GM12878 (cell line): ENCODE measurements at regions not wholly inside any gene's neighbourhood (a gene's known extent, or its start where the extent isn't known, plus 50 kb on each side); places are given as distances from the start of the nearest gene placed in this dataset.

ENCODE experiments used
- ATAC-seq: fragments of 200-7000 bp; cut with Tn5 transposase; 3 replicates; pipeline ENCODE4 v1.9.1; 2020; ENCODE audit warnings: mild to moderate bottlenecking, moderate library complexity
- BruUV-seq: library from RNA; stranded (reverse); fragments of 400-500 nt; replicated peaks from 2 replicates; lab custom pipeline; 2021; lab: Mats Ljungman, UMichigan
- CTCF ChIA-PET: fragments of 300-600 bp; sonication (Branson Sonifier 250); formaldehyde crosslinking; extraction: SDS; loops from one replicate; lab custom pipeline; 2021; ENCODE audit warnings: inconsistent platforms; lab: Yijun Ruan, JAX
- POLR2A ChIA-PET: fragments of 350-600 bp; formaldehyde crosslinking; extraction: SDS; loops from one replicate; lab custom pipeline; 2021; ENCODE audit warnings: inconsistent platforms; lab: Charles Lee
- RAD21 ChIA-PET: fragments of 300-600 bp; sonication (Branson Sonifier 250); formaldehyde crosslinking; loops from one replicate; lab custom pipeline; 2023; ENCODE audit warnings: antibody characterized with exemption; ENCODE audit not compliant: unreplicated experiment; lab: Charles Lee
- SMC1A ChIA-PET: fragments of 300-600 bp; sonication (Branson Sonifier 250); formaldehyde crosslinking; loops from one replicate; lab custom pipeline; 2023; ENCODE audit not compliant: unreplicated experiment, uncharacterized antibody; lab: Charles Lee
- DNase-seq: peaks from one replicate; pipeline ENCODE4 v3.0.0-alpha.2; 2011; ENCODE audit warnings: low read depth, low spot score
- FAIRE-seq: peaks from 3 replicates; lab custom pipeline; 2011; peaks lifted over from hg19 to GRCh38; lab: Jason Lieb, UNC
- H2AFZ ChIP-seq: 2 replicates; pipeline ENCODE4 v1.6.0; 2011; ENCODE audit warnings: low read depth, low read length, control low read depth; ENCODE audit not compliant: control insufficient read depth
- H3K27ac ChIP-seq: 2 replicates; pipeline ENCODE4 v1.5.1; 2011; ENCODE audit warnings: control low read depth; ENCODE audit not compliant: control insufficient read depth, insufficient read depth
- H3K27me3 ChIP-seq, 2 experiments: replicated peaks in 1 of 2; 2 replicates each; pipeline versions ENCODE4 v1.6.0 to v1.6.1; 2011; ENCODE audit warnings: low read length in 1 of 2; ENCODE audit not compliant: control insufficient read depth in 2 of 2, insufficient read depth in 2 of 2
- H3K36me3 ChIP-seq, 2 experiments: 2 replicates each; pipeline ENCODE4 v1.5.1; 2011; ENCODE audit warnings: low read length in 1 of 2; ENCODE audit not compliant: control insufficient read depth in 2 of 2, insufficient read depth in 2 of 2
- H3K4me1 ChIP-seq: 2 replicates; pipeline ENCODE4 v1.6.1; 2011; ENCODE audit warnings: mild to moderate bottlenecking, low read length, moderate library complexity, mixed read lengths; ENCODE audit not compliant: control insufficient read depth, insufficient read depth
- H3K4me2 ChIP-seq: 2 replicates; pipeline ENCODE4 v1.6.0; 2011; ENCODE audit warnings: control low read depth; ENCODE audit not compliant: control insufficient read depth, insufficient read depth
- H3K4me3 ChIP-seq: fragments of 200-600 bp; sonication (generic); 2 replicates; pipeline ENCODE4 v1.5.1; 2016
- H3K79me2 ChIP-seq: 2 replicates; pipeline ENCODE4 v1.6.0; 2011; ENCODE audit warnings: low read length; ENCODE audit not compliant: control insufficient read depth, insufficient read depth
- H3K9ac ChIP-seq: 2 replicates; pipeline ENCODE4 v1.8.0; 2011; ENCODE audit warnings: low read length, control low read depth, mixed read lengths; ENCODE audit not compliant: control insufficient read depth, insufficient read depth
- H3K9me3 ChIP-seq: replicated peaks from 3 replicates; pipeline ENCODE4 v1.5.1; 2011; ENCODE audit warnings: mild to moderate bottlenecking, low read length; ENCODE audit not compliant: control insufficient read depth, insufficient read depth
- H4K20me1 ChIP-seq: 2 replicates; pipeline ENCODE4 v1.6.0; 2011; ENCODE audit not compliant: control insufficient read depth, insufficient read depth
- BRCA1 ChIP-seq: IDR thresholded peaks from 2 replicates; pipeline ENCODE4 v1.6.1; 2011; ENCODE audit warnings: low read depth, low read length, improper control_type of control experiment
- HDGF ChIP-seq: fragments of 450-650 bp; IDR thresholded peaks from 2 replicates; pipeline ENCODE4 v1.6.1; 2016; ENCODE audit warnings: antibody characterized with exemption
- HSF1 ChIP-seq: fragments of 150-350 bp; IDR thresholded peaks from 2 replicates; pipeline ENCODE4 v1.6.1; 2014; ENCODE audit warnings: mild to moderate bottlenecking, low read depth, low read length
- NR2C2 ChIP-seq: IDR thresholded peaks from 2 replicates; pipeline ENCODE4 v1.6.1; 2011; ENCODE audit warnings: borderline replicate concordance, low read depth; ENCODE audit not compliant: control insufficient read depth, insufficient read length
- PAX5 ChIP-seq: IDR thresholded peaks from 2 replicates; pipeline ENCODE4 v1.6.1; 2011; ENCODE audit warnings: low read depth, low read length, borderline replicate concordance
- SUPT20H ChIP-seq: IDR thresholded peaks from 2 replicates; pipeline ENCODE4 v1.6.1; 2011; ENCODE audit warnings: low read depth, mild to moderate bottlenecking, low read length, moderate library complexity, borderline replicate concordance; ENCODE audit not compliant: control insufficient read depth
- ZNF384 ChIP-seq: IDR thresholded peaks from 2 replicates; pipeline ENCODE4 v1.6.1; 2012; ENCODE audit warnings: low read depth, mild to moderate bottlenecking, low read length, improper control_type of control experiment, borderline replicate concordance
- ZNF622 ChIP-seq: fragments of 450-650 bp; IDR thresholded peaks from 2 replicates; pipeline ENCODE4 v1.6.1; 2017; ENCODE audit warnings: mild to moderate bottlenecking, inconsistent platforms
- ZSCAN29 ChIP-seq: fragments of 450-650 bp; IDR thresholded peaks from 2 replicates; pipeline ENCODE4 v1.6.1; 2017; ENCODE audit warnings: mild to moderate bottlenecking, moderate library complexity
- WGBS: methylation state at CpG from one replicate; pipeline ENCODE4 v1.1.6; 2016; ENCODE audit warnings: low lambda C conversion rate; ENCODE audit not compliant: insufficient replicate concordance, insufficient coverage; ENCODE audit errors: missing lambda C conversion rate; 5-methylcytosine and 5-hydroxymethylcytosine counted together
- in situ Hi-C: fragments of 300-500 bp; cut with MboI; formaldehyde crosslinking; loops from 9 replicates; pipeline ENCODE4 v1.14.3; 2018; ENCODE audit warnings: mixed read lengths
- intact Hi-C: fragments of 100-400 bp; cut with micrococcal nuclease; formaldehyde crosslinking; loops from one replicate; pipeline ENCODE4 v1.14.2; 2022; ENCODE audit not compliant: unreplicated experiment
- TF ChIP-seq, protein P1 (sequence below): IDR thresholded peaks from 2 replicates; pipeline ENCODE4 v1.6.1; 2011; ENCODE audit warnings: low read depth, low read length, improper control_type of control experiment, borderline replicate concordance
- TF ChIP-seq, protein P2 (sequence below): fragments of 450-650 bp; IDR thresholded peaks from 2 replicates; pipeline ENCODE4 v1.6.1; 2016; ENCODE audit warnings: mild to moderate bottlenecking

DNA sequence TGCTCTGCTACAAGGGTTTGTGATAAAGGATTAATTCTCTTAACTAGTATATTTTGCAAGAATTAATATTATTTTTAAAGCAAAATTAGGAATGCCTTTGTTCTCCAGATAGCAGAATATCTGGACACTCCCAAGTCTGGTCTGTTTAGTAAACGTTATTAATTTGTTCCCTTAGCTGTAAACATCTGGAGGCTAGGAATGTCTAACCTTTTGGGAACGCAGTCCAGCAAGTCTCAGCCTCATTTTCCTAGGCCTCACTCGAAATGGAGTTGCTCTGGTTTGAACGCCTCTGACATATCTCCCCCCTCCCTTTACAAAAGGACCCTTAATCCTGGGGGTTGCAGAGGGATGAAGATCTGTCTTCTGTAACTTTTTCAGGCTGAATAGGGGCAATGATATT, 59.3 kb upstream of the WNT7A start:
- ChIA-PET RAD21 (no interaction called here), CTCF (no interaction called here), POLR2A (no interaction called here), SMC1A (no interaction called here)
- Histone ChIP-seq H3K36me3 (no peaks in the 10 kb centered on the region), H3K27ac (no peak overlapping the region), H3K9ac (no peak overlapping the region), H3K27me3 (no peaks in the 10 kb centered on the region; a peak in 1 of 4 replicates), H3K9me3 (no peaks in the 10 kb centered on the region; the same call in 2 of the 3 replicates), H3K79me2 (no peaks in the 10 kb centered on the region), H3K4me3 (no peak overlapping the region), H3K4me2 (no peak overlapping the region)
- no TSS peak for BruUV-seq
- DNase-seq (no peak), ATAC-seq (no peak), FAIRE-seq (no peak)
- 25% methylated on average over 4 of the region's 4 CpGs for WGBS
- in situ Hi-C loops, result no loop called here
- no peak for TF ChIP-seq HDGF
- TF ChIP-seq, protein P1, sequence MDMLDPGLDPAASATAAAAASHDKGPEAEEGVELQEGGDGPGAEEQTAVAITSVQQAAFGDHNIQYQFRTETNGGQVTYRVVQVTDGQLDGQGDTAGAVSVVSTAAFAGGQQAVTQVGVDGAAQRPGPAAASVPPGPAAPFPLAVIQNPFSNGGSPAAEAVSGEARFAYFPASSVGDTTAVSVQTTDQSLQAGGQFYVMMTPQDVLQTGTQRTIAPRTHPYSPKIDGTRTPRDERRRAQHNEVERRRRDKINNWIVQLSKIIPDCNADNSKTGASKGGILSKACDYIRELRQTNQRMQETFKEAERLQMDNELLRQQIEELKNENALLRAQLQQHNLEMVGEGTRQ, result no peak
- TF ChIP-seq, protein P2, sequence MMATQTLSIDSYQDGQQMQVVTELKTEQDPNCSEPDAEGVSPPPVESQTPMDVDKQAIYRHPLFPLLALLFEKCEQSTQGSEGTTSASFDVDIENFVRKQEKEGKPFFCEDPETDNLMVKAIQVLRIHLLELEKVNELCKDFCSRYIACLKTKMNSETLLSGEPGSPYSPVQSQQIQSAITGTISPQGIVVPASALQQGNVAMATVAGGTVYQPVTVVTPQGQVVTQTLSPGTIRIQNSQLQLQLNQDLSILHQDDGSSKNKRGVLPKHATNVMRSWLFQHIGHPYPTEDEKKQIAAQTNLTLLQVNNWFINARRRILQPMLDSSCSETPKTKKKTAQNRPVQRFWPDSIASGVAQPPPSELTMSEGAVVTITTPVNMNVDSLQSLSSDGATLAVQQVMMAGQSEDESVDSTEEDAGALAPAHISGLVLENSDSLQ, result no peak
- TF ChIP-seq SUPT20H, result no peak
- TF ChIP-seq, all 136 proteins: peak for 0
- Histone ChIP-seq H3K4me1 (no peaks in the 10 kb centered on the region), H4K20me1 (no peaks in the 10 kb centered on the region), H2AFZ (no peak overlapping the region)
- intact Hi-C loops, result no loop called here

DNA sequence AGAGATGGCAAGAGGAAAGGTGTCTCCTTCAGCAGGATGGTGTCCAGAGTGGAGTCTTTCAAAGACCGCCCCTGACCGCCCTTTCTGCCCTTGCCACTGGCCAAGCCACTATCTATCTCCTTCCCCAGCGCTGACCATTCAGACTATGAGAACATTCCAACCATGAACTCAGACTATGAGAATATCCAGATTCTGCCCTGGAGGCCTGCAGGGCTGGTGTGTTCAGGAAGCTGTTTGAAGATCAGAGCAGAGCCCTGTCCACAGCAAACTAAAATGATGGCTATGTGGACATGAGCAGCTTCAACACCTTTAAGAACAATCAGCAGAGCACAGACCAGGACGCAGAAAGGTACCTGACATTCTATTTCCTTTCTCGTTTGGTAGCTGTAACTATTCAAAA, 57.3 kb upstream of the WNT7A start:
- BruUV-seq, result no TSS peak
- intact Hi-C loops (no loop called here), in situ Hi-C loops (no loop called here)
- RAD21 ChIA-PET, result no interaction called here
- no peaks in the 10 kb centered on the region for H3K79me2 ChIP-seq
- H3K27ac ChIP-seq, result no peak overlapping the region
- ATAC-seq, result no peak
- no peaks in the 10 kb centered on the region; a peak in 1 of 4 replicates for H3K27me3 ChIP-seq
- H3K9ac ChIP-seq, result no peak overlapping the region
- H3K36me3 ChIP-seq, result no peaks in the 10 kb centered on the region
- H2AFZ ChIP-seq, result no peak overlapping the region
- POLR2A ChIA-PET, result no interaction called here
- 60% methylated on average over 5 of the region's 5 CpGs for WGBS
- H3K9me3 ChIP-seq, result no peaks in the 10 kb centered on the region; the same call in 2 of the 3 replicates
- H3K4me2 ChIP-seq, result no peak overlapping the region
- no peaks in the 10 kb centered on the region for H3K4me1 ChIP-seq
- DNase-seq, result no peak
- H4K20me1 ChIP-seq, result no peaks in the 10 kb centered on the region
- H3K4me3 ChIP-seq, result no peak overlapping the region
- SMC1A ChIA-PET, result no interaction called here
- no peak for FAIRE-seq
- CTCF ChIA-PET, result no interaction called here
- TF ChIP-seq ZSCAN29 (no peak), ZNF622 (no peak), PAX5 (no peak), BRCA1 (no peak), NR2C2 (no peak), ZNF384 (no peak), HSF1 (no peak)
